GM06990 (cell line): ENCODE measurements at regions not wholly inside any gene's neighbourhood (a gene's known extent, or its start where the extent isn't known, plus 50 kb on each side); places are given as distances from the start of the nearest gene placed in this dataset.

Experiments used
- DNase-seq: peaks from one replicate; pipeline ENCODE4 v3.0.0-alpha.2; 2011; ENCODE audit not compliant: insufficient read length; ENCODE audit errors: extremely low read depth
- H3K27me3 ChIP-seq: replicated peaks from 2 replicates; pipeline ENCODE4 v1.6.0; 2011; ENCODE audit warnings: low read length; ENCODE audit not compliant: control insufficient read depth, insufficient read depth
- H3K36me3 ChIP-seq: 2 replicates; pipeline ENCODE4 v1.5.1; 2011; ENCODE audit warnings: low read length; ENCODE audit not compliant: control insufficient read depth, insufficient read depth
- H3K4me3 ChIP-seq: replicated peaks from 2 replicates; pipeline ENCODE4 v1.5.1; 2011; ENCODE audit warnings: low read depth, mild to moderate bottlenecking, control low read depth, low read length
- TF ChIP-seq, protein P1 (sequence below): IDR thresholded peaks from 2 replicates; pipeline ENCODE4 v1.5.1; 2011; ENCODE audit warnings: low read length, control low read depth, mild to moderate bottlenecking, inconsistent platforms; ENCODE audit not compliant: insufficient read depth, poor library complexity, severe bottlenecking

DNA sequence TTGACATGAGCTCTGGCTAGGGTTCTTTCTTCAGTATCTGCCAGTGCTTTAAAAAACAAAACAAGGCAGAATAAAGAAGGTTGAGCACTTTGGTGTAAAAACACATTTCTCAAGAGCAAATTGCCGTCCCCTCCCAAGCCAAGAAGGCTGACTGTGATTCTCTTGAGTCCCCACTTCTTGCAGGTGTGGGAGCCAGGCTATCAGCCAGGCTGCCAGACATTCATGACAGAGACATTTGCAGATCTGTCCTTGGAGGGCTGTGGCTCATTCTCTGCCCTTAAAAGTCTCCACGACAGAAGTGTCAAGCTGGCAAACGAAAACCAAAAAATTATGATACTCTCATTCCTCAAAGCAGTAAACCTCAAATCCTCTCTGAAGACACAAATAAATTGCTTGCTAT is 749.3 kb upstream of the HS6ST1 start:
- Histone ChIP-seq H3K27me3 (no peaks in the 10 kb centered on the region), H3K4me3 (no peak overlapping the region), H3K36me3 (no peaks in the 10 kb centered on the region)
- no peak for DNase-seq
- TF ChIP-seq, protein P1, sequence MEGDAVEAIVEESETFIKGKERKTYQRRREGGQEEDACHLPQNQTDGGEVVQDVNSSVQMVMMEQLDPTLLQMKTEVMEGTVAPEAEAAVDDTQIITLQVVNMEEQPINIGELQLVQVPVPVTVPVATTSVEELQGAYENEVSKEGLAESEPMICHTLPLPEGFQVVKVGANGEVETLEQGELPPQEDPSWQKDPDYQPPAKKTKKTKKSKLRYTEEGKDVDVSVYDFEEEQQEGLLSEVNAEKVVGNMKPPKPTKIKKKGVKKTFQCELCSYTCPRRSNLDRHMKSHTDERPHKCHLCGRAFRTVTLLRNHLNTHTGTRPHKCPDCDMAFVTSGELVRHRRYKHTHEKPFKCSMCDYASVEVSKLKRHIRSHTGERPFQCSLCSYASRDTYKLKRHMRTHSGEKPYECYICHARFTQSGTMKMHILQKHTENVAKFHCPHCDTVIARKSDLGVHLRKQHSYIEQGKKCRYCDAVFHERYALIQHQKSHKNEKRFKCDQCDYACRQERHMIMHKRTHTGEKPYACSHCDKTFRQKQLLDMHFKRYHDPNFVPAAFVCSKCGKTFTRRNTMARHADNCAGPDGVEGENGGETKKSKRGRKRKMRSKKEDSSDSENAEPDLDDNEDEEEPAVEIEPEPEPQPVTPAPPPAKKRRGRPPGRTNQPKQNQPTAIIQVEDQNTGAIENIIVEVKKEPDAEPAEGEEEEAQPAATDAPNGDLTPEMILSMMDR, result no peak

DNA sequence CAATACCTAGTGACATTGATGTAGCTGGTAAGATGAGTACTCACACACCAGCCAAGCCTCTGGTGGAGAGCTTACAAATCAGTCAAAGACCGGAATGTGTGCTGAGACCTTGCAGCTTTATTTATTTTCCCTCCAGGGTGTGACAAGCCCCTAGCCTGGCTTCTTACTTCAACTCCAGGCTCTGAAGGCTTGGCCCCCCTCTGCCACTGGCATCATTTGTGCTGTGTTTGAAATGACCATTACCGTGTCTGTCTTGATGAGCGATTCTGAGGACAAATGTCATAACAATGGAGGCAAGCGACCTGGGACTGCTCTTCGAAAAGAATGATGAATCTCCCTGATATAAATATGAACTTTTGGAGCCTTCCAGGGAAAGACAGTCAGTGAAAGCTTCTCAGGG is 749.9 kb upstream of the HS6ST1 start:
- no peaks in the 10 kb centered on the region for H3K36me3 ChIP-seq
- no peaks in the 10 kb centered on the region for H3K27me3 ChIP-seq
- no peak overlapping the region for H3K4me3 ChIP-seq
- TF ChIP-seq, protein P1, result no peak
- DNase-seq, result no peak

DNA sequence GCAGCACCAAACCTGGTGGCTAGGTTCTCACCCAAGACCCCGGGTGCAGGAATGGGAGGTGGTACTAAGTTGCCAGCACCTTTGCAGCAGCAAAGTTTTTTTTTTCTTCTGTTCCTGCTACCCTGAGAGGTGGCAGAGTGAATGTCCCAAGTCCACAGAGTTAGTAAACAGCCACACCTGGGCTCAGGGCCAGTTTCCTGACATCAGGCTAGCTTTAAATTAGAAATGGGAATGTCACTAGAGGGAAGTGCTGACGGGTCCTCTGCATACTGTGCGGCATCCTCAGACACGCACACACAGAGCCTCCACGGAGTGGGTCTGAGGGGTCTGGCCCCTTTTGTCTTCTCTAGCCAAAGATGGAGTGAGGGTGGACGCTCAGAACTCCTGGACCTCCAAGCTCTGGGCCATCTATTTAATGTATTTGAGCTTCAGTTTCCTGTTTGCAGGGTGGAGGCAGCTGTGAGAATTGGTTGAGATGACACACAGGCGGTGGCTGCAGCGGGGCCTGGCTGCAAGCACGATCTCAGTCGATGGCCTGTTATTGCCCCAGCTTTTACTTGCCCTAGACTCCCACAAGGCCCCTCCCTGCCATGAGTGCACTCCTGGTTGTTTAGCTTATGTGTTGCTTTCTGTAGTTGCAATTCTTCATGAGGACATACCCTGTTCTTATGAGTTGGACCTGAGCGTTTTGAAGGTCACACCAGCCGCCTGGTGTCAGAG is 751.4 kb upstream of the HS6ST1 start:
- no peak overlapping the region for H3K4me3 ChIP-seq
- TF ChIP-seq, protein P1, result no peak
- no peak for DNase-seq

DNA sequence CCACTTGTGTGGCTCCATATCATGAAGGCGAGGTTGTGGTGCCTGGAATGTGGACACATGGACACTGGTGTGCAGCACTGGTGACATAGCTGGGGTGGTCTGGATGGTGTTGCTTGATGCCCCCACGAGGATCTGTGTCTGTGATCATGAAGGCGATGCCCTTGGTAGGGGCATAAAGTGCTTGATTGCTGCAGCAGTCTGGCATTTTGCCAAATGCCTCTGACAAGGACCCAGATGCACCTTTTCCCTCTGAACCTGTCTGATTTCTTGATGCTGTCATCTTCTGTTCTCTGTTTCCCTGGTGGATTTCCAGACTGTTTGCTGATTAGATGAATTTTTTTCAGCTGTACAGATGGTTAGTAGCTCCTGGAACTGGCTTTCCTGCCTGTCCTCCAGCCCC is 752.0 kb upstream of the HS6ST1 start:
- Histone ChIP-seq H3K36me3 (no peaks in the 10 kb centered on the region), H3K4me3 (no peak overlapping the region), H3K27me3 (no peaks in the 10 kb centered on the region)
- DNase-seq, result no peak
- TF ChIP-seq, protein P1, result no peak

More for the DNA sequence above, 751.4 kb upstream of the HS6ST1 start:
- Histone ChIP-seq H3K36me3 (no peaks in the 10 kb centered on the region), H3K27me3 (no peaks in the 10 kb centered on the region)

DNA sequence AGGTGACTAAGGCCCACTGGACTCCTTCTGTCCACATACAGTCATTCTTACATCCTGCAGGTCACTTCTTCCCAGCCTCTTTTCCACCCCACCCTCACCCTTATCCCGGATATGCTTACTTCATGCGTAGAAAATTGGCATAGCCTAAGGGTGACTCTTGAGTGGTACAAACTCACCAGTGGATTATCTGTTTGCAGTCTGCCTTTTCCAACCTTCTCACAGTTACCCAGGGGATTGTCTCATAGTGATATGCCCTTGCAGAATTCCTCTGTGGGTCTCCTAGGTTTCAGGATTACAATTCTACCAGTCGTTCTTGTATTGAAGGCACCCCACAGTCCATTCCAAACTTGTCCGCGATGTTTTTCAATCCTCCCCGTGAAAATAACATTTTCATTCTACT is 752.9 kb upstream of the HS6ST1 start:
- Histone ChIP-seq H3K36me3 (no peaks in the 10 kb centered on the region), H3K4me3 (no peak overlapping the region), H3K27me3 (no peaks in the 10 kb centered on the region)
- TF ChIP-seq, protein P1, result no peak
- DNase-seq, result no peak
